GM18868 (cell line): ENCODE measurements at regions not wholly inside any gene's neighbourhood (a gene's known extent, or its start where the extent isn't known, plus 50 kb on each side); places are given as distances from the start of the nearest gene placed in this dataset.

Experiments
- ATAC-seq: cut with Tn5 transposase; IDR thresholded peaks from one replicate; pipeline ENCODE4 v1.9.1; 2021; ENCODE audit warnings: mild to moderate bottlenecking, moderate library complexity; ENCODE audit not compliant: unreplicated experiment

DNA sequence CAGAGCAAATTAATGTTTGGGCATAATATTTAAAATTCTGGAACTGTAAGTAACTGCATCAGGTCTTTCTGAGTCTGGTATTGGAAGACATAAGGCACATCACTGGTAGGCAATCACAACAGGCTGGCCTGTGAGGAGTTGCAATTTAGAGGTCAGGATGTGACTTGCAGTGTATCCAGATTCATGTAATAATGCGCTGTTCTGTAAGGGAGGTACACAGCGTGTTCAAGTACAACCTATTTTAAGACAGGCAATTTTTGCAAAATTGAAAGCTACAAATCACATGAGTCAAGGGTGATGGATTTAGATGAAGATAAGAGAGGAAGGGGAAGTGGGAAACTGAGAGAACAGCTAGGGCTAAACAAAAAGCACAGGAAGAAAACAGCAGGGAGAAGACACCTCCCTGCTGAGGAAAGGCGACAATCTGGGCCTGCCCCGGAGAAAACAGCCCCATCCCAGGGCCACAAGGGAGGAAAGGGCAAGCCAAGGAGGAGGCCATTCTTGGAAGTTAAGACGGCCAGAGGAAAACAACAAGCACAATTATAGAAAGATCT lies 138.1 kb downstream of the LACC1 start:
- no peak for ATAC-seq

DNA sequence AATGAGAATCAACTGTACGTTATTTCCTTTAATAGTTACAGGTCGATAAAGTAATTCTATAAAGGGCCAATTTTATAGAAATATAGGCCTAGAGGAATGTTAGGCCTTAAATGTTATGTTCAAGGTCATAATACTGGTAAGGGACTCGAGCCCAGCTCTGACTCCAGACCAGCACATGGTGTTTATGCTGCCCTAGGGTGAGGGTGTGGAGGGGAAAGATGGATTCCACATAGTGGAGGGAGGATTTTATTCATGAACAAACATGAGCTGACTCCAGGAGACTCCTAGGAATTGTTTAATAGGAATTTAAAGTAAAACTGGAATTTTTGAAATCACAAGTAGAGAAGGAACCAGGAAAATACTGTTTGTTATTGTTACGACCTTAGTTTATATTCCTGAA lies 139.9 kb downstream of the LACC1 start:
- no peak for ATAC-seq

DNA sequence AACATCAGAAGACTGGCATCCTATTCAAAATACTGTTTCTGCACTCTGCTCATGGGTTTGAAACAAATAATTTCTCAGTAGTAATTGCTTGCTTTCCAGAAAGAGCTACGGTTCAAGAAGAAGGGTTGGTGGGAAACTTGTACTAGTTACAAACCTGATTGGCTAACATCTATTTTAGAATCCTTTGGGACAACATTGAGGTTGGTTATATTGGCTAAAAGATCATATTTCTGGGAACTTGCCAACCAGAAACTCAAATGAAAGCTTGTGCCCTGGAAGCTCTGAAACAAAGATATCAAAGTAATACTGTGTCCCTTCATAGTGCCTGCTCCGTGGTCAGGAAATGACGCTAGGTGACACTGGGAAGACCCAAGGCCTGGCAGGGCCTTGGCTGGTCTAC lies 141.7 kb downstream of the LACC1 start:
- no peak for ATAC-seq

DNA sequence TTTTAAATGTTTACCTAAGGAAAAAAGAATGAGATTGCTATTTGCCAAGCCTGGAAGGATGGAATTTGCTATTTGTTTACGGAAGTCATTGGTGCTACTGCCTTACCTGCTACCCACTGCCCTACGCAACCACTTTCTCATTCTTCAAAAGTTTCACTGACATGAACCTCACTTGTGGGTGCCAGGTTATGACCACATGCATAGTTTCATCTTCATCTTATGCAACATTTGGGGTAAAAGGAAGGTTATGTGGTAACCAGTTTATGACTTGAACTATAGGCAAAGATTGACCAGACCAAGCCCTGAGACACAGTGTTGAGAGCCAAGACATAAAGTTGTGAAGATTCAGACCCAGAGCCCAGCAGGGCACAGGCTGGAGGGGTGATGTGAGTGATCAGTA lies 142.5 kb downstream of the LACC1 start:
- no peak for ATAC-seq

DNA sequence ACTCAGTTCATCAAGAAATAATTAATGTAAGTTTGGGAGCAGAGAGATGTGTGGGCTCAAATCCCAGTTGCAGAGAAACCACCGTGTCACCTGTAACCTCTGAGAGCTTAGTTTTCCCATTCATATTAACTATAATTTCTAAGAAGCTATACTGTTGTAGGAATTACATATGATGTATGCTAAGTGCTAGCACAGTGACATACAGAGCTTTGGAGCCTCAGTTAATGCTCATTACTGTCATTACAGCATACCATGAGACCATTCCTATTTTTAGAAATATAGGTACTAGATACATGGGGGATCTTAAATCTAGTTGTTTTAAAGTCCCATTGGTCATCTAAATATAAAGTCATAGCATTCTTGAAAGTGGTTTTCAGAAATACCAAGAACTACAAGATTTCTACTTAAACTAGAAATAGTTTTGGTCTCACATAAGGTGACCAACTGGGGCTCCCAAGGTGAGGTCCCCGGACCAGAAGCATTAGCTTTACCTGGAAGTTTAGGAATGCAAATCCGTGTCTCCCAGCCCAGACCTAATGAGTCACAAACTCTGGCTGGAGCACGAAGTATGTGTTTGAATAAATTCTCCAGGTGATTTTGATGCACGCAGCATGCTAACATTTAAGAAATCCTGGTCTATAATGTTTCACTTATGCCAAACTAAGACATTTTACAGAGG lies 144.6 kb downstream of the LACC1 start:
- no peak for ATAC-seq

DNA sequence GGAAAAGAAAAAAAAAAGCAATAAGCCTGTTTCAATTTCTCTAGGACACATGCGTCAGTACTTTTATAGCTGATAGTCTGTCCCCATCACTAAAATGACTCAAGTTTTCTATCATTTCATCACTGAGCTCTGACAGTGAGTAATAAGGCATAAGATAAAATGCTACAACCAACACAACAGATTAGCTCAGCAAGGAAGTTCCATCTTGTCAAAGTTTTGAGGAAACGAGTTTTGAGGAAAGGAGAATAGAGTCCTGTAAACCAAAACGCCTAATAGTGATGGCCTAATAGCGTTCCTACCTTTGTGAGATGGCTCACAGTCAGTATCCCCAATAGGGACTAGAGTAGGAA lies 145.1 kb downstream of the LACC1 start:
- no peak for ATAC-seq

DNA sequence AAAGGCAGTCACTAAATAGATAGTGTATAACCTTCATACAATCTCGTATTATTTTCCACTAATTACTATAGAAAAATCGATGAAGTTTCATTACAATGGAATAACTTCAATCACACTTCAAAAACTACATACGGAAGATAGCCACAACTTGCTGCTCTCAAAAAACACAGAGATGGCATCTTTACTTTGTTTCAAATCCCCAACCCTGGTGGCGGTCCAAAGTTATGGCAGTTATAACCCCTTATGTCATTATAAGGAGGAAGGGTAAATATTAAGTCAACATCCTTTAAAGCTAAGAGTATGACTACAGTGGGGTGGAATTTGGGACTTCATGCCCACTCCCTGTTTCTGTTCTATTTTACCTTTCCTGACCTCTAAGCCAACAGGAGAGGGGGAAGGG lies 146.5 kb downstream of the LACC1 start:
- ATAC-seq, result no peak

DNA sequence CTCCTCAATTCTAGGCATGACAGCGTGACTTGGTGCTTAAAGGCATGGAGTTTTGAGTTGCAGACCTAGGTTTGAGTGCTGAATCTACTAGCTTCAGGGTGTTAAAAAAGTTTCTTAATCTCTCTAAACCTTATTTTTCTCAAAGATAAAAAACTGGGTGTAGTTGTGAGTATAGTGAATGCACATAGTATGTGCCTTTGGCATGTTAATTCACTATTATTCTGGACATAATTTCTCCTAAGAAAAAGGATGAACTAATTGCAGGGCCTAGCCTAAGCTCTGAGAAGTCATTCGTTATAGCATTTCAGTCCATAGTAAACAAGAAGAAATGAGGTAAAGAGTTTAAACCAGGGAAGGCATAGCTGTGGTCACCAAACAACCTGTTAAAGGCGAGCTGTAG lies 149.0 kb downstream of the LACC1 start:
- ATAC-seq, result no peak

DNA sequence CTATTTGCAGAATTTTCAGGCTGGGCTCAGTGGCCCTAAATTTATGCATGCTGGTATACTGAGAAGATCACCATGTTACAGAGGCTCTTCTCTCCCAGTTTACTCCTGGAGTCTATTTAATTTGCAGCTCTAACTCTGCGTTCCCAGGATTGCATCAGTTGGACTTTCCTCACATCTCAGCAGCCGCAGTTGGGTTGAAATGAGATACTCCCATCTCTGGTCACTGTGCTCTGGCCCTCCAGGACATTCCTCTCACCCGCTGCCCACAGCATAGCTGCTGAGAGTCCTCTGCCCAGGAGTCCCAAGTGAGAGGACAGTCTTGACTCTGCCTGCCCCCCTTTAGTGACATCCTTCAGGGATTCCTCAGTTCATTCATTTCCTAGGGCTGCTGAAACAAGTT lies 150.9 kb downstream of the LACC1 start:
- ATAC-seq, result no peak

DNA sequence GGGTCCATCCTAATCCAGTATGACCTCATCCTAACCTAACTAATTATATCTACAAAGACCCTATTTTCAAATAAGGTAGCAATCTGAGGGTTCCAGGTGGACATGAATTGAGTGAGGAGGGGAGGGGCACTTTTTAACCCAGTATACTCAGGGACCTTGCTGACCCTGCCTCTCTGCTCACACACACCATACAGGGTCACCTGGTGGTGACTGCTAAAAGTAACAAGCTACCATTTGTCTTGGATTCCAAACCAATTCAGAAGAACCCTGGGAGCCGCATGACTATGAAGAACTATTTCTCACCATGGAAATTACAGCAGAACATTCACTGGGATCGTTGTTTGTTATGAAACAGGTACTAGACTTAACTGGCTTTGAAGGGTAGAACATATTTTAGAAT lies 151.9 kb downstream of the LACC1 start:
- ATAC-seq, result no peak

DNA sequence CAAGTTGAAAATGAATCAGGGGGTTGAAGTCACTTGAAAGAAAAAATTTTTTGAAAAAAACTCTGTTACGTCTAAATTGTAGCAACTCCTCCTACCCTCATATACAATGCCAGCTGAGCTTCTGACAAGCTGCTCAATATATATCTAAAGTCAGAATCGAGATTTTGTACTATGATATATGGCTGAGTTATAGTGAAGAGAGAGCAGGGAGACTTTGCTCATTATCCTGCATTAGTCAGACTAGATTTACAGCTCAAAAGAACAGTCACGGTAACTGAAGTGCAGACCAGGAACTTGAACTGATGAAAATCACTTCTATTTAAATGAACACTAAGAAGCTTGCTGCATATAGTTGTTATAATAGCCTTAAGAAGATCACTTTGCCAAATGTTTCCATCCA lies 153.1 kb downstream of the LACC1 start:
- ATAC-seq, result no peak

DNA sequence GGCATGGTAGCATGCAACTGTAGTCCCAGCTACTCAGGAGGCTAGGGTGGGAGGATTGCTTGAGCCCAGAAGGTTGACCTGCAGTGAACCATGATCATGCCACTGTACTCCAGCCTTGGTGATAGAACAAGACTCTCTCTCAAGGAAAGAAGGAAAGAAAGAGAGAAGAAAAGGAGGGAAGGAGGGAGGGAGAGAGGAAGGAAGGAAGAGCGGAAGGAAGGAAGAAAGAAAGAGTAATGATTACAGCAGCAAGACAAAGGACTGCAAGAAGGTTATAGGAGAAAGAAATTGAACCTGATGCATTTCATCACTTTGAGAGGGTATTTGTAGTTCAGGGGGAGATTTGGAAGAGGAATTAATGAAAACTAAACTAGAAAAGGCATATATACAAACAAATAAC lies 155.7 kb downstream of the LACC1 start:
- ATAC-seq, result no peak

DNA sequence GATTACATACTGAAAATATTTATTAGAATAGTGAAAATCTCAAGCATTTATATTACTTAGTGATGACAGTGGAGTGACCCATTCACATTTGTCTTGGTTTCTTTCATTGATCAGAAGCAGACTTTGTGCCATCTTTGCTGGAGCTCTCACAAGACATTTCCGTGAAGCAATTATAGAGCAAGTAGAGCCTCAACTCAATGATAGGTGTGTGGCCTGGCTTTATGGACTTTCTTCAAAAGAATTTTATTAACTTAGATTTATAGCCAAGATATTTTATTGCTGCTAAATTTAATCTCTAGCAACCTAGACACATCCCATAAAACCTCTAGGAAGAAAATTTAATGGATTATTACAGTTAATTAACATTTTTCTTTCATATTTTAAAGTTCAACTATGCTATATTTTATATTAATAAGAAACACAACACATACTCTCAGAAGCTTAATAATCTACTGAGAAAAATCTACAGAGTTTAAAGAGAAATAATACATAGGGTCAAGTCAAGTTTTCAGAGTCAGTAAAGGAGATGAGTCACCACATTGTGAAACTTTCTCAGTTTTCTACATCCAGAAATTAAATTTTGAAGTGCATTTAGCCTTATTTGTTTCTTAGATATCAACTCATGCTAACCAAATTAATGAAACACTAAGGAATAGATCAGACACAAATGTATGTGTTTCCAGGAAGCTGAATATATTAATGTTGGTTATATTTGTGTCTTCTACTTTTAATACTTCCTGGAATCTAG lies 160.5 kb downstream of the LACC1 start:
- ATAC-seq, result no peak

DNA sequence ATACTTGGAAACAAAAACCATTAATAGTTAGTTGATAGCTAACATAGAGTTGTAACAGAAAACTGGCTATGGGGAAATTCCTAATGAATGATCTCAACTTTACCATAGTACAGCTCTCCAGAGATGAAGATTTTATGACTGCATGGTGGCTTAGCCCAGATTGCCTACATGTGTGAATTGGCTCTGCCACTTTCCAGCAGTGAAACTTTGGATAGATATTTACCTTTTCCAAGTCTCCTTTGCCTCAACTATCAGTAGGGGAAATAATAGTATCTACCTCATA lies 161.1 kb downstream of the LACC1 start:
- no peak for ATAC-seq

DNA sequence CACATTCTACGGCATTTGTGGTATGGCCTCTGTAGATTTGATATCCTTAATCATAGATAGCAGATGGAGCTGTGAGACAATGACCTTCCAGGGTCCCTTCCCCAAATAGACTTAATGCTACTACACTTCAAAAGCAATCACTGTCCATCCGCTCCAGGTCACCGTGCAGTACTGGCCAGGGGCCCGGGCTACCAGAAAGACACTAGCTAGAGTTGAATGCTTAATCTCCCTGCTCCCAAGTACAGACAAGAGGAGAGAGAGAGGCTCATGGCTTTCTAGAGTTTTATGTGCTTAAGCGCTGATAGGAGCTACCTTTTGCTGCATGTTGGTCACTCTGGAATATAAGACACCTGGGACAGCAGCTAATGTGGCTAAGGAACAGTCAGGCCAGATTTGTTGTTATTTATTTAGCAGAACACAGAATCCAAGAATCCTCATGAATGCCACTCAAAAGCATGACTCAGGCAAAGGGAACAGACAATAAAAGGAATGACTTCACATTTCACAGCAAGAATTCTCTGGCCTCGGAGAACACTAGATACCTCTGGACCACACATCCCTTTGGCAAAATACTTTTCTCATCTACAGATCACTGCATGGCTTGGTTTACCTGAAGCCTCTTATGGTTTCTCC lies 165.0 kb downstream of the LACC1 start:
- no peak for ATAC-seq

DNA sequence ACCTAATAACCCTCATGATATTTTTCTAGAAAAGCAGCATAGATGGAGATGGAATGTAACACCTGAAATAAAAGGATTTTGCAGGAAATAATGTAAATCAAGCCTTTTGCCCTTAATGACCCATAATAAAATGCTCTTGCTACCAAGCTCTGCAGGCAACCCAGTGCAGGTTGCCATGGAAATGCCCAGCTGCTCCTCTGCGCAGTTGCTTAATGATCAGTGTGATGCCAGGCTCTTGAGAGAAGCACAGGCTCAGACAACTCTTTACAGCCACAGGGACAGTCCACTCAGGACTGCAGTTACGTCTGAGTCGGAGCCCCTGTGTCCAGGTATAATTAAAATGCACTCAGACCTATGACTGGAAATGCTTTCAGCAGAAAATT lies 165.5 kb downstream of the LACC1 start:
- no peak for ATAC-seq

DNA sequence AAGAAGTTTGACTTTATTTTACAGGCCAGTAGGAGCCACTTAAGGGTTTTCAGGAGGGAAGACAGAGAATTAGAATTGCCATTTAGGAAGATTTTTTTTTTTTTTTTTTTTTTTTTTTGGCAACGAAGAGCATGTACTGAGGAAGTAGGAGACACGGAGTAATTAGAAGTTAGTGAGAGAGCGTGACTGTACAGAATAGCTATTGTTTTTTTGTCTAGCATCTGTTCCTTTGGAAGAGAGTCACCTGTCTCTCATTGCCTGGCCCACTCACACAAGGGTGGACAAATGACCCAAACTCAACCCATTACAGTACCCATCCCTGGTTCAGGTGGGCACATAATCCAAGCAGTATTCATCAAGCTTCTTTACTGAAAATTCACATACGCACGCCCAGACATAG lies 166.7 kb downstream of the LACC1 start:
- no peak for ATAC-seq

DNA sequence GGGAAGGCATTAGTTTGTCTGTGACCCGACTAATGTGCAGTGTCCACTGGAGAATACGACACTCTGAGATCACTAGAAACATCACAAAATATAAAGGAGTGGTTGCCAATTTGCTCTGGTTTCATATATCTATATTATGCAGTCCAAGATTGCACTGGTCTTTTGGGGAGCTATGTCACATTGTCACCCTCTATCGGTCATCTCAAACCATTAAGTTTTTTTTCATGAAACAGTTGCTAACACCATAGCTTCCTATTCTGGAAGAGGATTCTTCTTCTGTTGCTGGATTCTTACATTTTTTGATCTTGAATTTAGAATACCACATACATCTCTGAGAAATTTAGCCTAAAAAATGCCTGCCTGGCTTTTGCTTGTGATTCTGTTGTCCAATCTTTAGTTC lies 168.6 kb downstream of the LACC1 start:
- no peak for ATAC-seq

DNA sequence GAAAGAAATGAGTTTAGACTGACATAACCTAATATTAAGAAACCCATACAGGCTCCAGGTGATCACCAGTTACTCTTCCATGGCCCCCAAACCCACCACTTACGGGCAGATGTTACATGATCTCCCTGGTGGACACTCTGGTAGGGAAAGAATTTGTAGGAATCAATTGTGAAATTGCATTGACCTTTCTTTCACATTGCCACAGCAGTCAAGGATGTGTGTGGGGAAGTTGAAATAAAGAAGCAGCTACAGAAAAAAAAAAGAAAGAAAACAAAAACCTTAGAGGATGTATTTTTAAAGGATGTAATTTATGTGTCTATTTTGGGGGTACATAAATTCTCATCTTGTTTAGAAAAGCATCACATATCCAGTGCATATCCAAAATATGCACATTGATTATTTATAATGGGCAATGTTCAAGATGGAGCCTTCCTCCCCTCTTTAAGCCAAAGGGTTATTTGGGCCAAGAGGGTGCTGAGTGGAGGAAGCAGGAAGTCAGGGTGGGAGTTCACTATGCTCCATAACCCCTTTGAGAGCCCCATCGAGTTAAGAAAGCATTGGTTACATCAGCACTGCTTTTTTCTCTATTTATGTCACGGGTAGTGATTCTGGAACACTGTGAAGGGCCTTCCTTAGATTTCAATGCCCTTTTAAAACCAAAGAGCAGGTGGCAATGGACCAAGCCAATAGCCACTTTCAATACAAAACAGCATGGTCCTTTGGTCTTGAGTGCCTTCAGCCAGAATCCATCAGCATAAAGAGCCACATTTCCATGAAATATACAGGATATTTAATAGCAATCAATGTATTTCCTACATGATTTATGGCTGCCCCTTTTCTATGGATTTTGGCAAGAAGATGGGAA lies 169.6 kb downstream of the LACC1 start:
- ATAC-seq, result no peak

DNA sequence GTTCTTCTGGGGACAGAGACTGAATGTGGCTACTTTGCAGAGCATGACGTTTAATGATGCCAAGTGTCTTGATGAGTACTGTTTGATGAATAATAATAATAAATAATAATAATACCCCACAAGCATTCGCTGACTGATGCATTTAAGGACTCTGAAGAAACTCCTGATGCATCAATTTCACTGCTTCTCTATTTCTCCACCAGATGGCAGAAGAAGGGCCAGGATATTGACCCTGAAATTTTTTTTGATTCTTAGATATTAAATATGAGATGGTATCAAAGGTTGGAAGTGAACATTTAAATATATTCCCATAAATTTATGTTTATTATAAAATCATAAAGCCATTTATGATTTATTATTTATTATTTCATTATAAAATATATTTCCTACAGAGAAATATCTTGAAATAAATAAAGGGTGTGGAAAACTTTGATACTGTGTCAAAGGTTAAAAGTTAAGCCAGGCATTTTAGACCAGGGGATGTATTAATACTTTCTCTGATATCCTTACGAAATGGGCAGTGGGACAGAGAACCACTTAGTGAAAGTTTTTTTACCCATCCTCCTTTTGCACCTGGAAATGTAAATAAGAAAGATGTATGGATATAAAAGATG lies 170.9 kb downstream of the LACC1 start:
- ATAC-seq, result no peak

DNA sequence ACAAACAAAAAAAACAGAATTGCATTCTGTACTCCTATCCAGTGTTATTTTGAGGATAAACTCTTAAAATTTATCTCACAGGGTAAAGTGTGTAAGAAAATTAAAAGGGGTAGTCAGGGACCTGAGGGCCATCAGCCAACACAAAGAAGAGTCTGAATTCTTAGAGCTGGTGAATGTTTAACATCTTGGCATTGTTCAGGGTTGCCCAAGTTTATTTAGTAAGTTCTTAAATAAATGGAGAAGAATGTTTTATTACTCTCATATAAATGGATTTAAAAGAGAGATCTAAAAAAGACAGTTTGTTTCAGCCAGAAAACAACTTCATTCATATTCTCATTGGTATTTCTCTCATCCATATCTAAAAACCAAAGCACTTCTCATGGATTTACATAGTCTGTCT lies 171.7 kb downstream of the LACC1 start:
- no peak for ATAC-seq
